ENCODE measurements at regions not wholly inside any gene's neighbourhood (a gene's known extent, or its start where the extent isn't known, plus 50 kb on each side); places are given as distances from the start of the nearest gene placed in this dataset.

DNA sequence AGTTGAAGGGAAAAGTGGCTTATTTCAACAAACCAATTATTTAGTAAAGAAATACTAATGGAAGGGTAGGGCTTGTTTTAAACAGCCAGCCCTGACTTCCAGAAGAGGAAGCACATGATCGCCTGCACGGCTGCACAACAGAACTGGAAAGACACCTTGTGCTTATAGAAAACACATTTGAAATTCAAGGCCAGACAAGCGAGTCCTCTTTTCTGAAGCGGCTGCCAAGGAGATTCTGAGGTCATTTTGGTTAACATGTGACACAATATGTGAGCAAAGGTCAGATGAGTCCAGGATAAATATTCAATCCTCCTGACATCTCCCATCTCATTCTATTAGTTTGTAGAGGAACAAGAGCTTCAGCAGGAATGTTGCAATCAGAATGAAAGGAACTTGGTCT, 461.4 kb upstream of the ST8SIA4 start:
- TF ChIP-seq EZH2 (IDR thresholded peaks at IDR 0.05; ENCODE audit: insufficient read depth, poor library complexity, severe bottlenecking) = no peak
- TF ChIP-seq EZH2phosphoT487 (IDR thresholded peaks at IDR 0.05; ENCODE audit: insufficient read depth, low read depth) = no peak

Measured in GM23248 (cell line).